ENCODE measurements at regions not wholly inside any gene's neighbourhood (a gene's known extent, or its start where the extent isn't known, plus 50 kb on each side); places are given as distances from the start of the nearest gene placed in this dataset.

DNA sequence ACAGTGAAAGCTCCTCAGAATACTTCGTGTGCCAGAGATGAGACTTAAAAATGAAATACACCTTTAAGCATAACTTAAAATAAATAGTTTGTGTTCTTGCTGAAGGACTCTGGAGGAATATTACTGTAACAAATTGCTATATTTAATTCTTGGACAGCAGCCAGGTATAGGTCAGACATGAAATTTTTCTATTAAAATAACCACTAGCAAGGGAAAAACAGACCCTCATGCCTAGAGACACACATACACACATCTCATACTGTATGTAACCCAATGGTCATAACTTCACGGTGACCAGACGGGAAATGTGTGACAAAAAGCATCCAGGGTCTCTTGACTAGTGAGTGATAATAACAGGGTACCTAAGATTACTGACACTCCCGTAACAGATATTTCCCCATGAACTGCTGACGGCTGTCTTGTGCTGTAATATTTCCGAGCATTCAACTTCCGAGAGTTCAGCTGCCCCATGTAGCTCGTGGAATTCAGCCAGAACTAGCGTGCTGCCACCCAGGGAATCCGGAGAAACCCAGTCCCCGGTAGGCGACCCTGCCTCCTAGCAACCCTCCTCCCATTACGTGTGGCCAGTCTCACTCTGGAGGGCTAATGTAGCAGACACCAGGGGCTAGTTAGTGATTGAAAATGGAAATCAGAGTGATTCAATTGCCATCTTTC lies 2295.1 kb upstream of the WWC1 start (continued):
- TF ChIP-seq, protein P1, sequence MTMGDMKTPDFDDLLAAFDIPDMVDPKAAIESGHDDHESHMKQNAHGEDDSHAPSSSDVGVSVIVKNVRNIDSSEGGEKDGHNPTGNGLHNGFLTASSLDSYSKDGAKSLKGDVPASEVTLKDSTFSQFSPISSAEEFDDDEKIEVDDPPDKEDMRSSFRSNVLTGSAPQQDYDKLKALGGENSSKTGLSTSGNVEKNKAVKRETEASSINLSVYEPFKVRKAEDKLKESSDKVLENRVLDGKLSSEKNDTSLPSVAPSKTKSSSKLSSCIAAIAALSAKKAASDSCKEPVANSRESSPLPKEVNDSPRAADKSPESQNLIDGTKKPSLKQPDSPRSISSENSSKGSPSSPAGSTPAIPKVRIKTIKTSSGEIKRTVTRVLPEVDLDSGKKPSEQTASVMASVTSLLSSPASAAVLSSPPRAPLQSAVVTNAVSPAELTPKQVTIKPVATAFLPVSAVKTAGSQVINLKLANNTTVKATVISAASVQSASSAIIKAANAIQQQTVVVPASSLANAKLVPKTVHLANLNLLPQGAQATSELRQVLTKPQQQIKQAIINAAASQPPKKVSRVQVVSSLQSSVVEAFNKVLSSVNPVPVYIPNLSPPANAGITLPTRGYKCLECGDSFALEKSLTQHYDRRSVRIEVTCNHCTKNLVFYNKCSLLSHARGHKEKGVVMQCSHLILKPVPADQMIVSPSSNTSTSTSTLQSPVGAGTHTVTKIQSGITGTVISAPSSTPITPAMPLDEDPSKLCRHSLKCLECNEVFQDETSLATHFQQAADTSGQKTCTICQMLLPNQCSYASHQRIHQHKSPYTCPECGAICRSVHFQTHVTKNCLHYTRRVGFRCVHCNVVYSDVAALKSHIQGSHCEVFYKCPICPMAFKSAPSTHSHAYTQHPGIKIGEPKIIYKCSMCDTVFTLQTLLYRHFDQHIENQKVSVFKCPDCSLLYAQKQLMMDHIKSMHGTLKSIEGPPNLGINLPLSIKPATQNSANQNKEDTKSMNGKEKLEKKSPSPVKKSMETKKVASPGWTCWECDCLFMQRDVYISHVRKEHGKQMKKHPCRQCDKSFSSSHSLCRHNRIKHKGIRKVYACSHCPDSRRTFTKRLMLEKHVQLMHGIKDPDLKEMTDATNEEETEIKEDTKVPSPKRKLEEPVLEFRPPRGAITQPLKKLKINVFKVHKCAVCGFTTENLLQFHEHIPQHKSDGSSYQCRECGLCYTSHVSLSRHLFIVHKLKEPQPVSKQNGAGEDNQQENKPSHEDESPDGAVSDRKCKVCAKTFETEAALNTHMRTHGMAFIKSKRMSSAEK (CRISPR knock-in tag; IDR thresholded peaks at IDR 0.05; ENCODE audit: borderline replicate concordance) = no peak
- TF ChIP-seq, protein P2, sequence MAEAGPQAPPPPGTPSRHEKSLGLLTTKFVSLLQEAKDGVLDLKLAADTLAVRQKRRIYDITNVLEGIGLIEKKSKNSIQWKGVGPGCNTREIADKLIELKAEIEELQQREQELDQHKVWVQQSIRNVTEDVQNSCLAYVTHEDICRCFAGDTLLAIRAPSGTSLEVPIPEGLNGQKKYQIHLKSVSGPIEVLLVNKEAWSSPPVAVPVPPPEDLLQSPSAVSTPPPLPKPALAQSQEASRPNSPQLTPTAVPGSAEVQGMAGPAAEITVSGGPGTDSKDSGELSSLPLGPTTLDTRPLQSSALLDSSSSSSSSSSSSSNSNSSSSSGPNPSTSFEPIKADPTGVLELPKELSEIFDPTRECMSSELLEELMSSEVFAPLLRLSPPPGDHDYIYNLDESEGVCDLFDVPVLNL (CRISPR knock-in tag; IDR thresholded peaks at IDR 0.05; ENCODE audit: borderline replicate concordance, low read depth) = no peak

DNA sequence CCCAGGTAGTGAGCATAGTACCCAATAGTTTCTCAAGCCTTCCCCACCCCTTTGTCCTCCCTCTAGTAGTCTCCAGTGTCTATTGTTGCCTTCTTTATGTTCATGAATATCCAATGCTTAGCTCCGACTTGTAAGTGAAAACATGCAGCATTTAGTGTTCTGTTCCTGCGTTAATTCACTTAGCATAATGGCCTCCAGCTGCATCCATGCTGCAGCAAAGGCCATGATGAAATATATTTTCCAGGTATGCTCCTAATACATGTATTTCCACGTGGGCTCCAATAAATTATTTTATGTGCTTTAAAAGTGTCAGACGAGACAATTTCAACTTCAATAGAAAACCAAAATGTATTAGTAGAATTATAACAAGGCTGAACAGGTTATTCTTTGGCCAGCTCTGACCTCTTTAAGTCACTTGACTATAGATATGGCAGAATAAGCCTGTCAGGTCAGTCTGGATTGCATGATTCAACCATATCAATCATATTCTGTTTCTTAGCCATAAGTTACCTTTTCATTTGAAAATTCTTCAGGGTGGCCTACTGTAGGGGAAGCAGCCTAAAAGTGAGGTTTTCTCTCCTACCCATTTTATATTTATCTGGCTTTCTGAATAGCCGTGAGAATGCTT lies 2291.6 kb upstream of the WWC1 start:
- ChIA-PET CTCF (no interaction called here), POLR2A (no interaction called here)
- Mint-ChIP-seq H3K9me3 (no peaks in the 10 kb centered on the region), H3K36me3 (no peaks in the 10 kb centered on the region), H3K4me1 (peaks cover 35% of the 10 kb centered on the region), H3K27me3 (ENCODE audit: low read depth) (no peaks in the 10 kb centered on the region), H3K4me3 (no peak overlapping the region), H3K27ac (no peak overlapping the region)
- ATAC-seq (no peak), DNase-seq (ENCODE audit: low spot score) (no peak)
- TF ChIP-seq, protein P3, sequence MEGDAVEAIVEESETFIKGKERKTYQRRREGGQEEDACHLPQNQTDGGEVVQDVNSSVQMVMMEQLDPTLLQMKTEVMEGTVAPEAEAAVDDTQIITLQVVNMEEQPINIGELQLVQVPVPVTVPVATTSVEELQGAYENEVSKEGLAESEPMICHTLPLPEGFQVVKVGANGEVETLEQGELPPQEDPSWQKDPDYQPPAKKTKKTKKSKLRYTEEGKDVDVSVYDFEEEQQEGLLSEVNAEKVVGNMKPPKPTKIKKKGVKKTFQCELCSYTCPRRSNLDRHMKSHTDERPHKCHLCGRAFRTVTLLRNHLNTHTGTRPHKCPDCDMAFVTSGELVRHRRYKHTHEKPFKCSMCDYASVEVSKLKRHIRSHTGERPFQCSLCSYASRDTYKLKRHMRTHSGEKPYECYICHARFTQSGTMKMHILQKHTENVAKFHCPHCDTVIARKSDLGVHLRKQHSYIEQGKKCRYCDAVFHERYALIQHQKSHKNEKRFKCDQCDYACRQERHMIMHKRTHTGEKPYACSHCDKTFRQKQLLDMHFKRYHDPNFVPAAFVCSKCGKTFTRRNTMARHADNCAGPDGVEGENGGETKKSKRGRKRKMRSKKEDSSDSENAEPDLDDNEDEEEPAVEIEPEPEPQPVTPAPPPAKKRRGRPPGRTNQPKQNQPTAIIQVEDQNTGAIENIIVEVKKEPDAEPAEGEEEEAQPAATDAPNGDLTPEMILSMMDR (IDR thresholded peaks at IDR 0.05) = no peak
- TF ChIP-seq, protein P4, sequence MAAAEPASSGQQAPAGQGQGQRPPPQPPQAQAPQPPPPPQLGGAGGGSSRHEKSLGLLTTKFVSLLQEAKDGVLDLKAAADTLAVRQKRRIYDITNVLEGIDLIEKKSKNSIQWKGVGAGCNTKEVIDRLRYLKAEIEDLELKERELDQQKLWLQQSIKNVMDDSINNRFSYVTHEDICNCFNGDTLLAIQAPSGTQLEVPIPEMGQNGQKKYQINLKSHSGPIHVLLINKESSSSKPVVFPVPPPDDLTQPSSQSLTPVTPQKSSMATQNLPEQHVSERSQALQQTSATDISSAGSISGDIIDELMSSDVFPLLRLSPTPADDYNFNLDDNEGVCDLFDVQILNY (CRISPR knock-in tag; IDR thresholded peaks at IDR 0.05) = no peak
- no peak for TF ChIP-seq TP53 (CRISPR knock-in tag; IDR thresholded peaks at IDR 0.05)
- no peak for TF ChIP-seq ESRRA (CRISPR knock-in tag; IDR thresholded peaks at IDR 0.05; ENCODE audit: borderline replicate concordance)
- no peak for TF ChIP-seq GRHL2 (CRISPR knock-in tag; IDR thresholded peaks at IDR 0.05; ENCODE audit: insufficient replicate concordance, severe bottlenecking)
- TF ChIP-seq, protein P1 (CRISPR knock-in tag; IDR thresholded peaks at IDR 0.05; ENCODE audit: borderline replicate concordance) = no peak
- no peak for TF ChIP-seq PRRX2 (CRISPR knock-in tag; IDR thresholded peaks at IDR 0.05)
- TF ChIP-seq, protein P5, sequence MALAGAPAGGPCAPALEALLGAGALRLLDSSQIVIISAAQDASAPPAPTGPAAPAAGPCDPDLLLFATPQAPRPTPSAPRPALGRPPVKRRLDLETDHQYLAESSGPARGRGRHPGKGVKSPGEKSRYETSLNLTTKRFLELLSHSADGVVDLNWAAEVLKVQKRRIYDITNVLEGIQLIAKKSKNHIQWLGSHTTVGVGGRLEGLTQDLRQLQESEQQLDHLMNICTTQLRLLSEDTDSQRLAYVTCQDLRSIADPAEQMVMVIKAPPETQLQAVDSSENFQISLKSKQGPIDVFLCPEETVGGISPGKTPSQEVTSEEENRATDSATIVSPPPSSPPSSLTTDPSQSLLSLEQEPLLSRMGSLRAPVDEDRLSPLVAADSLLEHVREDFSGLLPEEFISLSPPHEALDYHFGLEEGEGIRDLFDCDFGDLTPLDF (CRISPR knock-in tag; IDR thresholded peaks at IDR 0.05) = no peak
- no peak for TF ChIP-seq NFYB (CRISPR knock-in tag; conservative IDR thresholded peaks at IDR 0.05; ENCODE audit: low read depth)
- no peak for TF ChIP-seq MYBL2 (CRISPR knock-in tag; IDR thresholded peaks at IDR 0.05)
- no peak for TF ChIP-seq TEAD1 (CRISPR knock-in tag; IDR thresholded peaks at IDR 0.05)
- no peak for TF ChIP-seq NFATC4 (CRISPR knock-in tag; IDR thresholded peaks at IDR 0.05)
- no peak for TF ChIP-seq SOX15 (CRISPR knock-in tag; IDR thresholded peaks at IDR 0.05)
- TF ChIP-seq KAT7 (CRISPR knock-in tag; IDR thresholded peaks at IDR 0.05; ENCODE audit: borderline replicate concordance) = no peak
- no peak for TF ChIP-seq TEAD4 (CRISPR knock-in tag; IDR thresholded peaks at IDR 0.05)
- TF ChIP-seq, protein P6, sequence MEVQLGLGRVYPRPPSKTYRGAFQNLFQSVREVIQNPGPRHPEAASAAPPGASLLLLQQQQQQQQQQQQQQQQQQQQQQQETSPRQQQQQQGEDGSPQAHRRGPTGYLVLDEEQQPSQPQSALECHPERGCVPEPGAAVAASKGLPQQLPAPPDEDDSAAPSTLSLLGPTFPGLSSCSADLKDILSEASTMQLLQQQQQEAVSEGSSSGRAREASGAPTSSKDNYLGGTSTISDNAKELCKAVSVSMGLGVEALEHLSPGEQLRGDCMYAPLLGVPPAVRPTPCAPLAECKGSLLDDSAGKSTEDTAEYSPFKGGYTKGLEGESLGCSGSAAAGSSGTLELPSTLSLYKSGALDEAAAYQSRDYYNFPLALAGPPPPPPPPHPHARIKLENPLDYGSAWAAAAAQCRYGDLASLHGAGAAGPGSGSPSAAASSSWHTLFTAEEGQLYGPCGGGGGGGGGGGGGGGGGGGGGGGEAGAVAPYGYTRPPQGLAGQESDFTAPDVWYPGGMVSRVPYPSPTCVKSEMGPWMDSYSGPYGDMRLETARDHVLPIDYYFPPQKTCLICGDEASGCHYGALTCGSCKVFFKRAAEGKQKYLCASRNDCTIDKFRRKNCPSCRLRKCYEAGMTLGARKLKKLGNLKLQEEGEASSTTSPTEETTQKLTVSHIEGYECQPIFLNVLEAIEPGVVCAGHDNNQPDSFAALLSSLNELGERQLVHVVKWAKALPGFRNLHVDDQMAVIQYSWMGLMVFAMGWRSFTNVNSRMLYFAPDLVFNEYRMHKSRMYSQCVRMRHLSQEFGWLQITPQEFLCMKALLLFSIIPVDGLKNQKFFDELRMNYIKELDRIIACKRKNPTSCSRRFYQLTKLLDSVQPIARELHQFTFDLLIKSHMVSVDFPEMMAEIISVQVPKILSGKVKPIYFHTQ (CRISPR knock-in tag; IDR thresholded peaks at IDR 0.05) = no peak
- no peak for TF ChIP-seq ZBTB21 (CRISPR knock-in tag; IDR thresholded peaks at IDR 0.05; ENCODE audit: borderline replicate concordance)
